ENCODE measurements at regions not wholly inside any gene's neighbourhood (a gene's known extent, or its start where the extent isn't known, plus 50 kb on each side); places are given as distances from the start of the nearest gene placed in this dataset.

DNA sequence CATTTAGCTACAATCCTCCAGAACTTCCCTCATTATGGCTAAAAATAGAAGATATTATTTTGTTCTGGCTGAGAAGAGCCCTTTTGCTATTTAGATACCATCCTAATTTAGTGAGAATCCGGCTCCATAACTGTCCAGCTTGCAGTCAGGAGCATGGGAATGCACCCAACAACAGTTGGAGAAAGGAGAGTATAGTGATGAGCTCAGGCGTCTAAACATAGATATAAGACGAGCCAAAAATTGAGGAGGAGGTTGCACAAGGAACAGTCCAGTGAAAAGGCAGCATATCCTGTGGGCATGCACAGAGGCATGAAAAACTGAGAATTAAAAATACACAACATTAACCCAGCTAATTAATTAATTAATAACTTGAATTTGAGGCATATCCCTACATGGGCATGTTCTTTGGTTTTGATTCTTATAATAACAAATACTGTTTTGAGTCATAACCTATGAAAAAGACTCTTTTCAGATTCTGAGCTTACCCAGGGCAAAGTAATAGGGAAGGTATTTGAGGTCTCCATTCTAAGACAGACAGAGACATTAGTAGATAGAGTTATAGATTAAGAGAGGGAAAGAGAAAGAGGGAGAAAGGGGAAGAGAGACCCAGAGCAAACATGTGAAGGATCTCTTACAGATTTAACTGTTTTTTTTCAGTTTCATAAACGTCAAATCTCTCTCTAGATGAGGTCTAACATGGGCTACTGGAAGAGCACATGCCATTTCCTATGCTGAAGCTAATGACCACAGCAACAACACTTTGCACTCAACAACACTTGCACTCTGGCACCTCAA, 311.2 kb downstream of the OSR1 start:
- DNase-seq (ENCODE audit: insufficient read length, low spot score) (no peak), FAIRE-seq (no peak)

DNA sequence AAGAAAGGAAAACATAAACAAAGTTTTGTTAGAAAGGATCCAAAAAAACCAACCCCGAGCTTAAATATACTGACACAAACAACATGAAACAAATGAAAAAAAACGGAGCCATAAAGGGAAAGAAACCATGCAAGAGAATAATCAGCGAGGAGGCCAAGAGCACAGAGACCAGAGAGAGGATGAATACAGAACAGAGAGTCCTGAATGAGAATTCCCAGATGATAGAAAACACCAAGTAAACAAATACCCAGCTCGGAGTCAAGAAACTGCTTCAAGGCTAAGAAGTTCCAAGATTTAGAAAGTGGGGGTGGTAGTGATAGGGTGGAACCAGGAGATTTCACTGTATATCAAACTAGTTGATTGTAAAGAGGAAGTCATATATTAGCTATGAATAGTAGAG, 313.3 kb downstream of the OSR1 start:
- no peak for DNase-seq (ENCODE audit: insufficient read length, low spot score)
- no peak for FAIRE-seq

DNA sequence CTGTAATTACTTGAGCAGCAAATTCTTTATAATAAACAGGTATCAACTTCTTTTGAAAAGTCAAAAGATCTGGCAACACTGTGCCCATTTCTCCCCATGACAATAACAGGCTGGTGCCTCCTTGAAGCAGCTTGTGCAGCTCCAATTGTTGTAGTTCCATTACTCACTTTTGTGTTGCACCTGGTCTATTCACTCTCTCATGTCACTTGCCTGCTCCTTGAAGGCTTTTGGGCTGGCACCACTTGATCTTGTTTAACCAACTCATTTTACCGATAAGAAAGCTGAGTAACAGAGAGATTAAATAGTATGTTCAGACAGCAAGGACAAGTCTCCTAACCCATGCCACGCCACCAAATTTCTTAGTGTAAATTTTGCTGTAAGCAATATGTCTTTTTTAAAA, 314.5 kb downstream of the OSR1 start:
- no peak for DNase-seq (ENCODE audit: insufficient read length, low spot score)
- FAIRE-seq = no peak

DNA sequence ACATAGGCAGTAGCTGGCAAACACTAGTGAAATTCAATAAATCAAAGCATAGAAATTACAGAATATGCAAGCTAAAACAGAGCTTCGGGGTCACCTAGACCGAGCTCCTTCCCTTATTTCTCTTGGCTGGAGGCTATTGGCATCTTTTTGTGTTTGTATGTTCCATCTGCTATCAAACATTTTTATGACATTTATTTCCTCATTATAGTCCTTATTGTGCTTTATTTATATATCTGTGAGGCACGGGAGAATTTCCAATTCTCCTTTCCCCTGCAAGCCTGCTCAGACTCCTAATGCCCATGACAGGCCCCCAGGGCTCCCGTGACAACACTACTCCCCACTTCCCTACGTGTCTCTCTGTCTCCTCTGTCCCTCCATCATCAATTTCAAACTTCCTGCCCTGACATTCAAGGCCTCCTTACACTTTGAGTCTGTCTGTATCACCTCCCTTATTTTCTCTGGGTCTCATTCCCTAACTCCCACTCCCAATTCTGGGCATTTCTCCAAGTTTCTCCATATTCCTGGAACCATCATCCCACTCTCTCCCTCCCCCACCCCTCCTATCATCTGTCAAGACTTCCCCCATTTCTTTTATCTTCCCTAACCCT, 316.9 kb downstream of the OSR1 start:
- FAIRE-seq = no peak
- DNase-seq (ENCODE audit: insufficient read length, low spot score) = no peak

DNA sequence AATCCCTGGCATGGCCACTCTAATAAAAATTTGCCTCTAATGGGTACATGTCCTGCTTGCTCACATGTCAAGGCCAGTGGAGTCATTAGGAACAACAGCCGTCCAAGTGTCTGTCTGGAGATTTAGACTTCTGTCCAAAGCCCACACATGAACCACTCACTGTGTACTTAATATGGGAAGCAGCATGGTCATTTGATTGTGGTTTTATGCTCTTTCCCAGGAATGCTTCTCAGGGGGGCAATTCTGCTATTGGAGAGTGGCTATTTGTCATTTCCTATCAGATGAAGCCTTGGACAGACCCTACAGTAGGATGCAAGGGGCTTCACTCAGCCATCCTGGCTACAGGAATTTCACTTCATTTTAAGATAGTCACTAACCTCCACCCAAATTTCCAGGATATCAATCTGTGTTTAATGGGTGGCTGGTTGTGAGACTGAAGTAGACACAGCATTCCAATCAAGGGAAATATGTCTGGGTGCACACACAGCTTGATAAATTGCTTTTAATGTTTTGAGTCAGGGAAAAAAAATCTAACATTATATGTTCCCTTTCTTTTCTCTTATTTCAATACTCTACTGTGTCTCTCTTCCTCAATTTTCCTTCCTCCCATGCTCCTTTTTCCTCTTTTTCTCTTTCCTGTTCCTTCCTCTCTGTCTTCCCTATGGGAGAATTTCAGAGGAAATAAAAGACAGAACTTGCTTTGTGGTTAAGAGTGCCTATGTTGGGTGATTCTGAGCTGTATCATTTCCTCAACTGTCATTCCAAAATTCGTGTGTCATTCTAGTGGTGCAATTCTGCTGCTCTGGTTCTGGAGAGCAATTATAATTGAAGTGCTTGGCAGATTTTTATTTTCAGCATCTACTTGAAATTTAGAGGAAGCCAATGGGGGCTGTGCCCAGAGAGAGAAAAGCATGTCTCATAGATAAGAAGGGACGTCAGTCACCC, 320.1 kb downstream of the OSR1 start:
- DNase-seq (ENCODE audit: insufficient read length, low spot score) (peak; percentile 26), FAIRE-seq (no peak)

DNA sequence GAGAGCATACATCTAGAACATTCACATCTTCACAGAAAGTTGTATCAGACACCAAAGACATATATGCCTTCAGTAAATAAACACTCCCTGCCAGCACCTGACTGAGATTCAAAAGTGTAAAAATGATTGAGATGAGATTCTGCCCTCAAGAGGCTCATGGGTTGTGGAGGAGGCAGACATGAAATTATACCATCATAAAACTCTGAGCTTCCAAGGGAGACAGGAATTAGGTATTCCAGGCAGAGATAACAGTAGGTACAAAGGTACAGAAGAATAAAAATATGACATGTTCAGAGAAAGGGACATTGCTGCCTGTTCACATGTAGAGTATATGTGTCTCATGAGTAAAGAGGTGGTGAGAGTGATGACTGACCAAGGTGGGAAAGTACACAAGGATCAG, 322.3 kb downstream of the OSR1 start:
- FAIRE-seq (no peak), DNase-seq (ENCODE audit: insufficient read length, low spot score) (no peak)

DNA sequence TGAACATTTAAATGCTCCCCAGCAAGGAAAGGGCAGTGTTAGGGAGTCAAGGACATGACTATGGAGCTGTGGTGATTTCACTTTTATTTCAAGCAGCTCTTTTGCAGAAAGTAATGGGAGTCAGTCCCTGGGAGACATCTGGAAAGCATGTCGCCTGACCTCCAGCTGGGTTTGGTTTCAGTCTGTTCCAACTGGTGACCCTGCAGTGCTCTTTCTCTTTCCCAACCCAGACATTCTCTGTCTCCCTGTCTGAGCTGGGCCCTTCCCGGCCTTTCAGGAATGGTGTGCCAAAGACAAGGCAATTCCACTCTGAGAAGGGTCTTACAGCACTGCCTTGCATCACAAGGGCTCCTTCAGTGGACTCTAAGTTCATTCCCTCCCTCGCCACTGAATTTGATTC, 323.2 kb downstream of the OSR1 start:
- FAIRE-seq (no peak), DNase-seq (ENCODE audit: insufficient read length, low spot score) (no peak)

DNA sequence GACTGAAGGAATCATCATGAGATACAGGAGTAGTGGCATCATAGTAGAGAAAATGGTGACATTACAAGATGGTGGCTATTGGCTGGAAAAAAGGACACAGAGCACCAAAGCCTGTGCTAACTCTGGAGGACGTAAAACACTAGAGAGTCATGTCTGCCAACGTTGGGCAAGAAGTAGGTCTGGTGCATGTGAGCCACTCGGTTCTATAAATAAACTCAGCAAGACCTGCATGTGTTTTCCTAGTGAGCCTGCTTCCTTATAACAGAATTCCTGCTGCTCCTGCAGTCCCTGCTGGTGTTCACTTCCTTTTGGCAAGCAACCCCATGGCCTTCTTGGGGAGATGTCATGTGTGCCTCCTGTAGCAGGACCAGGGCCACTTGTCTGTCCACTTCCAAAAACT, 325.2 kb downstream of the OSR1 start:
- DNase-seq (ENCODE audit: insufficient read length, low spot score) (no peak), FAIRE-seq (peak; percentile 44)

DNA sequence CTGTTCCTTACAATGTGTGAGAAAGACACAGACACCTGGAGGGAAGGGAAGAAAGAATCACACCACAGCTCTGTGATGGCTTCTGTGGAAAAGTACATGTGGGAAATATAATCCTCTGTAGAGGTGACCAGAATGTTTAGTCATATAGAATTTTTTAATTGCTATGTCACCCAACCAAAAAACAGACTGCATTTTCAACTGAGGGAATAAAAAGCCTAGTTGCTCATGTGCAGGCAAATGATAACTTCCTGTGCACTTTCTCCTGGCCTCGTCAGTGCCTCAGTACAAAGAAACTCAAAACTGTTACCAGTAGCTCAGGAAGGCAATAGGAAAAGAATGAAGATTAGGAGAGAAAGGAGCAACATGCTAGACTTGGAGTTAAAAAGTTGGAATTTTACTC, 326.8 kb downstream of the OSR1 start:
- FAIRE-seq (no peak), DNase-seq (ENCODE audit: insufficient read length, low spot score) (no peak)

DNA sequence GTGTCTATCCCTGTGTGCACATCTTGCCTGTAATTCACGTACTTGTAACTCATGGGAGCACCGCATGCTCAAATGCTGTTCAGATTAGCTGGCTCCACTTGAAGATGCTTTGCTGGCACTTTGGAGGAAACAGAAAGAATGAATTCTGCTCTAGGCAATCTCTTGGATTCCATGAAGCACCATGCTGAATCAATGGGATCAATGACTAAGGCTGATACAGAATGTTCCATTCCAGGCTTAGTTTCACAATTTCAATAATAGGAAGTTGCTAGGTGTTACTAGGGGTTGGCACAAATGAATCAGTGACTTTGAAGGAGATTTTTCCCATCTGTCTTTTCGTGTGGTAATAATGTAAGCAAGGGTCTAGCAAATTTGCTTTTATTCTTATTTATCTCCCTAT, 328.8 kb downstream of the OSR1 start:
- FAIRE-seq = peak; percentile 13
- no peak for DNase-seq (ENCODE audit: insufficient read length, low spot score)

DNA sequence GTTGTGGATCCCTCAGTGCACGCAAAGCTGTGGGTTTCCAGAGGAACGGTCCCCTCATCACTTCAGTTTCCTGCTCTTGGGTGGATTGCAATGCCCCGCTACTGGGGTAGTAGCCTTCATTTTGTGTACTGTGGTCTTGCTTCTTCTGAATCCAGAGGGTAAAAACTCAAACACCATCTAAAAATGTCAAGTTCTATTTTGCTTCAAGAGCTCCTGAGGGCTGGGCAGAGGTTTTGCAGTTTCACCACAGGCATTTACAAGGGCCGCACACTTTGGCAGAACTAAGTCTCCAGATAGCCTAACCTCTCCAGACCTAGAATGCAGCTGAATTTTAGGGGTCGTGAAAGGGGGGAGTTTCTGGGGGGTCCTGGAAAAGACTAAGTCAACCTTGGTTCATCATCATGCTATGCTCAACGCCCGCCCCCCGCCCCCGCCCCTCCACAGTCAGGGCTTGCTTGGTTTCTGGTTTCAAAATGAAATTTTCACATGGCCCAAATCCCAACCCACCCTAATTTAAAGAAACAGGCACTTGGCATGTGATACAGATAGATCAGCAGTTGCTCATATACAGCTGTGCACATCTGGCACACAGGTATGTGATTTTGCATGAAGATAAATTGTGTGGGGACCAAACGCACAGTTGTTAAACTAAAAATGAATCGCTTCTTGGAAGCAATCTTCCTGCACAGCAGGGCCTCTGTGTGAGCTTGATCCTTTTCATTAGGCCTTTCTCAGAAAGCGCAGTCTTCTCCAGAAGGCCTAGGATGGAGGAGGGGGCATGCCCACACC, 329.6 kb downstream of the OSR1 start:
- FAIRE-seq (no peak), DNase-seq (ENCODE audit: insufficient read length, low spot score) (no peak)

DNA sequence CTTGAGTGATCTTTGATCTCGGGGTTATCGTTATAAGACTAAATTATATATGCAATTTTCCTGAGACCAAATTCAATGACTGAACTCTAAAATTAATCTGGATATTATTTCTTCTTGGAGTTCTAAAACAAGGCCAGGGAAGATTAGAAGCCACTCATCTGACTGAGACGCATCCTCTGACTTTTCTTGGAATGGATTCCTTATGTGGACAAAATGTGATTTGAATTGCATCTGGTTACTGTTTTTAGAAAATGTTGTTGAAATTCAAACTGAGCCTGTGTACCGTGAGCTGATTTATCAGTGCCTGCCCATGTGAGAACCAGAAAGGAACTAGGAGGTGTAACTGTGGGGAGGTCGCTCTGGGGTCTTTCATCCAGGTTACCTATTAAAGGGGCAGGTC, 330.8 kb downstream of the OSR1 start:
- DNase-seq (ENCODE audit: insufficient read length, low spot score) (no peak), FAIRE-seq (no peak)

DNA sequence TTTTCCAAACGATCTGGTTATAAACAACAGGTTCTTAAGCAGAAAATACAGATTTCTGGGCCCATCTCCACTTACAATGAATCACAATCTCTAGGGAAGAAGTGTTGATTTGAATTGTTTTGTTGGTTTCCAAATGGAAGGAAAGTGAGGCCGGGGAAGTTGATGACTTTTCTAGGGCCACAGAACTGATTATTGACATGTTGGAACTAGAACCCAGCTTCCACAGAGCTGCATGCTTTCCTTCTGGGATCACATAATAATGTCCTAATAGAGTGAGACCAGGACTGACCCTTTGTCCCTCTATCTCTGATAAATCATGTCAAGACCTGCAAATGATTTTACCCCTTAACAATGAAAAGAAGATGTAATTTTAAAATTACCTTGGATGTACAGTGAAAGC, 332.2 kb downstream of the OSR1 start:
- no peak for FAIRE-seq
- no peak for DNase-seq (ENCODE audit: insufficient read length, low spot score)

DNA sequence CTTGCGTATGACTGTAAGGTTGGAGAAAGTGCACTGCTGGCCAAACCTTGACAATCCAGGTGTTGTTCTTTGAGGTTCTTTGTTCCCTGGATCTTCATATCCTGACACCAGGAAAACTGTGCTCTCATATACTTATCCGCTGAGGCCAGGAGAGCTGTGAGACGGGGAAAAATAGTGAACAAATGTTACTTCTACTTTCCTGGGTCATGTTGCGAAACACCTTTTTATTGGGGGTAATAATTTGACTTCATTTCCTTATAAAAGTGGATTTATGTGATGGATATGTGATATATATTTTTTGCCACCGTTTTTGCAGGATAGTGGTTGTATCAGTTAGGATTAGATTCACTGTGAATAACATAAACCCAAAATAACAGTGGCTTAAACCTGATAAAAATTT, 336.1 kb downstream of the OSR1 start:
- FAIRE-seq (no peak), DNase-seq (ENCODE audit: insufficient read length, low spot score) (no peak)

DNA sequence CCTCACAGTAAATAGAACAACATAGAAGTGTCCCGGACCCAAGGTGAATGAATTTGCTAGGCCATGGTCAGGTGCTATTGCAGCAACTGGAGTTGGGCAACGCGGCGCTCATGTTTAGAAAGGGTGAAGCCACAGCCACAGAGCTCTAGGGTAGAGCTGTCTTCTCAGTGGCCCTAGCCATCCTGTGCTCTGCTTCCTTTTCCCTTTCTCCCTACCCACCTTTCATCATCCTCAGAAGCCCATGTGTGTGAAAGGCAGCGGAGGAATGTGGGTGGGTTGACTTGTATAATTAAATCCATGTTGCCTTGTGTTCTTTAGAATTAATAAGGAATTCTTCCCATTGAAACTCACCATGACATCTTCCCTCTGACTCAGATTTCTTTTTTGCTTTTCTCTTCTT, 336.7 kb downstream of the OSR1 start:
- FAIRE-seq (no peak), DNase-seq (ENCODE audit: insufficient read length, low spot score) (no peak)

DNA sequence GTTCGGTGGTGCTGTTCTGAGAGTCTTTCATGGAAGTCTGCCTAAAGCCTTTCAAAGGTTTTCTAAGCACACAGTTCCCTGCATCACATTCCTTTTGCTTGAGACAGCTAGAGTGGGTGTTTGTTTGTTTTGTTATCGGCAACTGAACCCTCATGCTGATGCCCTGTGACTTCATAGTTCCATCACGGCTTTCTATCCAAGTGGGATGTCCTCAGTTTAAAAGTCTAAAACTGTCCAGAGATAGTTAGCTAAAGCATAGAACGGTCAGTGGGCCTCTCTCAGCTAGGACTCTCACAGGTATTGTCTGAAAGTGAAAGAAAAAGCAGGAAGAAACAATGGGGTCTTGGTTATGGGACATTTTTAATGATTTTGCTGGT, 337.3 kb downstream of the OSR1 start:
- FAIRE-seq (peak; percentile 83), DNase-seq (ENCODE audit: insufficient read length, low spot score) (peak; percentile 54)

DNA sequence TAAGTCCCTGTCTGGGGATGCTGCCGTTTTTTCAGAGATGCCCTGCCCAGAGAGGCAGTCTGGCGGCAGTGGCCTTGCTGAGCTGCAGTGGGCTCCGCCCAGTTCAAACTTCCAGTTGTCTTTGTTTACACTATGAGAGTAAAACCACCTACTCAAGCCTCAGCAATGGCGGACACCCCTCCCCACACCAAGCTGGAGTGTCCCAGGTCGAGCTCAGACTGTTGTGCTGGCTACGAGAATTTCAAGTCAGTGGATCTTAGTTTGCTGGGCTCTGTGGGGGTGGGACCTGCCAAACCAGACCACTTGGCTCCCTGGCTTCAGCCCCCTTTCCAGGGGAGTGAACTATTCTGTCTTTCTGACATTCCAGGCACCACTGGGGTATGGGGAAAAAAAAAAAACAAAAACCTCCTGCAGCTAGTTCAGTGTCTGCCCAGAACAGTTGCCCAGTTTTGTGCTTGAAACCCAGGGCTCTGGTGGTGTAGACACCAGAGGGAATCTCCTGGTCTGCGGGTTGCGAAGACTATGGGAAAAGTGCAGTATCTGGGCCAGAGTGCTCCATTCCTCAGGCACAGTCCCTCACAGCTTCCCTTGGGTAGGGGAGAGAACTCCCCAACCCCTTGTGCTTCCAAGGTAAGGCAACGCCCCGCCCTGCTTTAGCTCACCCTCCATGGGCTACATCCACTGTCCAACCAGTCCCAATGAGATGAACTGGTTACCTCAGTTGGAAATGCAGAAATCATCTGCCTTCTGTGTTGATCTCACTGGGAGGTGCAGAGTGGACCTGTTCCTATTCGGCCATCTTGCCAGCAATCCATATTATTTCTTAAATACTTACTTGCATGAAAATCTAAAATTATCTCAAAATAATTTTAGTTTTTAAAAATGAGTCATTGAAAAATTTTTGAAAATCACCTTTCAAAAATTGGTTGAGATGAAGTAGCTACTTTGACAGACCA, 338.0 kb downstream of the OSR1 start:
- DNase-seq (ENCODE audit: insufficient read length, low spot score) (no peak), FAIRE-seq (peak; percentile 36)

DNA sequence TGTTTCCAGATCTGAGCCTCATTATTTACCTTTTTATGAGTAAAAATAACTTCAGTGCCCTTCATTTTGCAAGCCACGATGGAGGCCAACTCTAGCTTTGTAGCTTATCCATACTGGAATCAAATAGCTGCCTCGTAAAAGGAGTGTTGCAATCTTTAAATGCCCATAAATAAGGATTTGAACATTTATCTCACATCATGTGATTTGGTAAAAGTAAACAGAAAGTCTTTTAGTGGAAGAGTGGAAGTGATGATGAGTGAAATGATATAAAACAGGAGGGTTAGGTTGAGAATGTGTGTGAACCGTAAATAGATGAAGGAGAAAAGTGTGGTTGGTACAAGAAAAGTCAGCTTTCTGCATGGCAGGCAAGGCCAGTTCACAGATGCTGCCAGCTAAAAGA, 348.9 kb downstream of the OSR1 start:
- FAIRE-seq (peak; percentile 88), DNase-seq (ENCODE audit: insufficient read length, low spot score) (no peak)

DNA sequence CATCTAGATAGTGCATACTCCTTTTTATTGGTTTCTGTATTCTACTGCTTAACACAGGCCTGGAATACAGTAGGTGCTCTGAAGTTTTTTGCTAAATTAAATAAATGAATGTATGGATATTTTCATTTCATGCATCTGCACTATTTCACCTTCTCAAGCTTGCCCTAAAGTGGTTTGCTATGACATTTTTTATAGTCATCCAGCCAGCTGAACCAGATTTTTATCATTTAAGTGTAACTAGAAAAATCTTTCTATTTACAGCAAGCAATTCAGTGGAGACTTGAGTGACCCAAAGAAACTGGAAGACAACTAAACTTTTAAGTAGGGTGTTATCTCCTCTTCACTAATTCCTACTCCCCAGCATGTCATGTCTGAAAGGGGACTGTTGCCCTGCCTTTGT, 354.9 kb downstream of the OSR1 start:
- FAIRE-seq (no peak), DNase-seq (ENCODE audit: insufficient read length, low spot score) (no peak)

DNA sequence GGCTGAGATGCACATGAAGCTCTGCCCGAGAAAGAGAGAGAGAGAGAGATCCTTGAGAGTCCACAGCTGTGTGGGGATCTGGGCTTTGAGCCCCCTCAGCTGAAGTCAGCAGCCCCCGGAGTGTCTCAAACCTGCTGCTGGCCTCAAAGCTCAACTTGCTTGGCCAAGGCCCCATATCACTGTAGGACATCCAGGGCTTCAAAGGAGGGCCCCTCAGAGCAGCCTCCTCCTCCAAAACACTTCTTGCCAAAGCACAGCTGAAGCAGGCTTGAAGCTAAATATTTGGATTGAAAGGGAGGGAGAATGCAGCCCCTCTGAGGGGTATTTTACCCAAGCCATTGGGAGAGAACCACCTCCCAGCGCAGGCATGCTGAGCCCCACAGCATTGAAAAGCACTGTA, 357.6 kb downstream of the OSR1 start:
- FAIRE-seq (no peak), DNase-seq (ENCODE audit: insufficient read length, low spot score) (no peak)
